Colon (tissue), 2 donors: ENCODE measurements at regions not wholly inside any gene's neighbourhood (a gene's known extent, or its start where the extent isn't known, plus 50 kb on each side); places are given as distances from the start of the nearest gene placed in this dataset.

Experiments used
- FAIRE-seq: peaks from 2 replicates; lab custom pipeline; 2012; peaks lifted over from hg19 to GRCh38; lab: Jason Lieb, UNC
- donor health status: control.
- donor health status: control.

DNA sequence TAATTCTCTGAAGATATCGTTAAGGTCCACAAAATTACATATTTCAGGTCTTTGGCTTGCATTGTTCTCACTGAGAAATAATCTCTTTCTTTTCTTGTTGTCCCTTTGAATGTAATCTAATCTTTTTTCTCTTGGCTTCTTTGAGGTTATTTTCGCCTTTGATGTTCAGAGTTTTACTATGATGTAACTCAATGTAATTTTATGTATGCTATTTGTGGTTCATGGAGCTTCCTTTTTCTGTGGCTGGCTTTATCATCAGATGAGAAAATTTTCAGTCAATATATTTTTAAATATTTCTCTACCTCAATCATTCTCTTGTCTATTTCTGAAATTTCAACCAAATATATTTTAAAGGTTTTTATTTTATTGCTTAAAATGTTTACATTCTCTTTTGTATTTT, 672.2 kb downstream of the TRAM1L1 start:
- FAIRE-seq: no peak

- FAIRE-seq: no peak
These were observed 684.1 kb downstream of the TRAM1L1 start for GRCh38 chr4:116401293-116401692.

- no peak for FAIRE-seq
These were observed 684.9 kb downstream of the TRAM1L1 start for GRCh38 chr4:116400480-116400879.

- peak; percentile 21 for FAIRE-seq
These were observed 687.7 kb downstream of the TRAM1L1 start for GRCh38 chr4:116397714-116398113.

- FAIRE-seq: no peak
These were observed 688.1 kb downstream of the TRAM1L1 start for GRCh38 chr4:116397291-116397690.

- FAIRE-seq: no peak
These were observed 690.0 kb downstream of the TRAM1L1 start for GRCh38 chr4:116395408-116395807.

GRCh38 chr4:116391020-116391419, 694.4 kb downstream of the TRAM1L1 start:
- no peak for FAIRE-seq

- no peak for FAIRE-seq
These were observed 696.2 kb downstream of the TRAM1L1 start for GRCh38 chr4:116389139-116389538.

DNA sequence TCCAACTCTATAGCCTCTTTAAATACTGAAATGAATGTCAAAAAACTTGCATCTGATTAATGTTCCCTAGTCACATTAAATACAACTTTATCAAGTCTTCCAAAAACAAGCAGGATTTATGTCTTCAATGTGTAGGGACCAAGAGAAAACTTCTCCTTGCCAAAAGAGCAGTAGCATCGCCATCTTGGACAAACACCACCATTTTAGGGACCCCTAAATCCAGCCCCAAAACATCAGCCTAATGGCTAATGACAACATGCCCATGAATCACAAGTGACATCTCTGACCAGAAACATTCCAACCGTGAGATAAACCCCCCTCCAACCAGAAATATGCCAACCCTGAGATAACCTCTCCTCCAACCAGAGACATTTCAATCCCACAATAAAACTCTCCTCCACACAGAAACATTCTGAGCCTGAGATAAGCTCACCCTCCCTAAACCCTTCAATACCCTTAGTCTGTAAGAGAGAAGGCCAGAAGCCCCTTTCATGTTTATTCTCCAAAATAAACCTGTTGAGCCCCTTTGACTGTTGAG, 697.4 kb downstream of the TRAM1L1 start:
- FAIRE-seq: no peak

- FAIRE-seq: no peak
These were observed 698.5 kb downstream of the TRAM1L1 start for GRCh38 chr4:116386856-116387255.

GRCh38 chr4:116385583-116385982, 699.8 kb downstream of the TRAM1L1 start:
- FAIRE-seq: no peak

DNA sequence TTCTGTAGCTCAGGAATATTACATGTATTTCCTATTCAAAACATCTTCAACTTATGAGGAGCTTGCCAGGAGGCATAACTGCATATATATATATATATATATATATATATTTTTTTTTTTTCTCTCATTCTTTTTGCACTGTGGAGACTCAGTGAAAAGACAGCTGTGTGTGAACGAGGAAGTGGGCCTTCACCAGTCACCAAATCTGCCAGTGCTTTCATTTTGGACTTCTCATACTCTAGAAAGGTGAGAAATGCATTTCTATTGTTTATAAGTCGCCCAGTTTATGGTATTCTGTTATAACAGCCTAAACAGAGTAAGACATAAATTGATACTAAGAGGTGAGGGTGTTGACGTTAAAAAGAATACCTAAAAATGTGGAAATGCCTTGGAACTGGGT, 710.6 kb downstream of the TRAM1L1 start:
- FAIRE-seq: no peak

- no peak for FAIRE-seq
These were observed 722.8 kb downstream of the TRAM1L1 start for GRCh38 chr4:116362583-116362982.

GRCh38 chr4:116361790-116362189, 723.6 kb downstream of the TRAM1L1 start:
- FAIRE-seq: no peak

DNA sequence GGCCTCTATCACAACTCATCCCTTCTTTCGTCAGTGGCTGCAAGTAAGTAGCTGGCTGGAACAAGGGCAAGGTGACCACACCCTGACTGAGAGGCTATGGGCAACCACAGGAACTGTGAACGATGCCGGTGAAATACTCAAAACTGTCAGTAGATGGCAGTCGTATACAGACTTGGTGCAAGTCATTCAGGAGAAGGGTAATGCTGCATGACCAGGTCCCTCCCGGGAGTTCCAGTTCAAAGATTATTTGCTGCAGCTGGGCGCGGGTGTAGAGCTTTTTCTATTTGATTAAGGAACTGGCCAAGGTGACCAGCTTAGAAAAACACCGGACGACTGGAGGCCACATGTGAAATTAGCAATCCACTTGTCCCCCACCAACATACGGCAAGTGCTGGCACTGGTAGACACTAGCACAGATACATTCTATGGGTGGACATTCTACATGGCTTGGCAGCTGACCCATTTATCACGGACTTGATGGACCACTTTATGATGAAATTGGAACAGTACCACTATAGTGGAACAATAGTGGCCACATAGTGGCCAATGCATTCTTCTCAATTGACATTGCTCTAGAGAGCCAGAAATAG, 726.6 kb downstream of the TRAM1L1 start:
- FAIRE-seq: no peak

DNA sequence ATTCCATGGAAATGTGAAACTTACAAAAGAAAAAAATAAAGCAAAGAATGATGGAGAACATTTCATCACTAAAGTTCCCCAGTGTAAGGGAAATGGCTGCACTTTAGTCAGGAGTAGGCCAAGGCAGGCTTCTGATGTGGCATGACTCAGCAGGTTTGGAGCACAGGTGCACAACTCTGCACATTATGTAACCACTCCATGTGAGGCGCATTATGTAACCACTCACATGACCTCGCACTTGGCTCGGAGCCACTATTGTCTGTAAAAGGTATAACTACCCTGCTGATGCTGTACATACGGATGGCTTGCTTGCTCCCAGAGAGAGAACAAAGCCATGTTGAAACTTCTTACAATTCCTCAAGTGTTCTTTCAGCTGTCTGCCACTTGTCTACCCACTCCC, 727.6 kb downstream of the TRAM1L1 start:
- FAIRE-seq: no peak

- no peak for FAIRE-seq
These were observed 738.6 kb downstream of the TRAM1L1 start for GRCh38 chr4:116346750-116347149.

DNA sequence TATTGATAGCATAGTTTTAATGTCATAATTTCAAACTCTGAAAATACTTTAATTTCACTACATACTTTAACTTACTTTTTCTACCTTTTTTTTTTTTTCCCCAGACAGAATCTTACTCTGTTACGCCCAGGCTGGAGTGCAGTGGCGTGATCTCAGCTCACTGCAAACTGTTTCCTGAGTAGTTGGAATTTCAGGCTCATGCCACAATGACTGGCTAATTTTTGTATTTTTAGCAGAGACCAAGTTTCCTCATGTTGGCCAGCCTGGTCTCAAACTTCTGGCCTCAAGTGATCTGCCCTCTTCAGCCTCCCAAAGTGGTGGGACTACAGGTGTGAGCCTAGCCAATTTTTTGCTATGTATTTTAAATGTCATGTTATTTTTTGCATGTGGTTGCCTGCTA, 741.6 kb downstream of the TRAM1L1 start:
- FAIRE-seq: no peak

GRCh38 chr4:116342143-116342542, 743.2 kb downstream of the TRAM1L1 start:
- no peak for FAIRE-seq

DNA sequence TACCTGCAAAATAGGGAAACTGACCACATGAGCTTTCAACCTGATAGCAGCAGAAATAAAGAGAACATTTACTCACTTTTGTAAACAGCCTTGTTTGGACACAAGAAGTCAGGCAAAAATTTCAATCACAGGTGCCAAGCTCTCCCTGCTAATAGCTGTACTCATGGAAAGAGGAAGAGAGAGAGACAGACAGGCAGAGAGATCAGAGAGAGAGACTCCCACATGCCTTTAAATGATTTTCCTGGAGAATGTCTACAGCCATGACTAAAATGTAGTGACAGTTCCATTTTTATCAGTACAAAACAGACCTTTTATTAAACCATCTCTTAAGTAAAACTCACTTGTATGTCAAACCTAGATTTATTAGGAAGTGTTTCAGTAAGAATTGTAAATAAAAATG, 752.9 kb downstream of the TRAM1L1 start:
- no peak for FAIRE-seq

GRCh38 chr4:116328261-116328860, 757.0 kb downstream of the TRAM1L1 start:
- no peak for FAIRE-seq

DNA sequence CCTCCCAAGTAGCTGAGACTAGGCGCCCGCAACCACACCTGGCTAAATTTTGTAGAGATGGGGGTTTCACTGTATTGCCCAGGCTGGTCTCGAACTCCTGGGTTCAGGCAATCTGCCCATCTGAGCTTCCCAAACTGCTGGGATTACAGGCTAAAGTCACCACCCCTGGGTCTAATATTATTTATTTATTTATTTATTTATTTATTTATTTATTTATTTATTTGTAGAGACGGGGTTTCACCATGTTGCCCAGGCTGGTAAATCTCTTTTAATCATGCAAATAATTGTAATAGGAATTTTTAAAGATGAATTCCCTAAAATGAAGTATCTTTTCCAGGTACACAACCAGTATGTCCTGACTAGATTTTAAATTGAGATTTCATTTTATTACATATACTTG, 761.8 kb downstream of the TRAM1L1 start:
- no peak for FAIRE-seq

DNA sequence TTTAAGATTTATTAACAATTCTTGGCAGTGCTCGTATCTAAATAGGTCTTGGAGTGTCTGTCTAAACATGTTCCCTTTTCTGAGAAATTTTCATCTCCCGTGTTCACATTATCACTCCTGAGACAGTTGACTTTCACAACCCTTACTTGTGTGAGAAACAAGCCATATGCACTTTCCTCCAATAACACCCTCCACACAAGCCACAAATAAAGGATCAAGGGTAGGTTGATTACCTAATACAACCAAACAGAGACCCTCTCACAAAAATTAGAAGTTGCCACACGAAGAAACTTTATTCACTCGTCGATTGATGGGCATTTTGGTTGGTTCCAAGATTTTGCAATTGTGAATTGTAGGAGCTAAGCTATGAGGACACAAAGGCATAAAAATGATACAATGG, 763.9 kb downstream of the TRAM1L1 start:
- FAIRE-seq: no peak

DNA sequence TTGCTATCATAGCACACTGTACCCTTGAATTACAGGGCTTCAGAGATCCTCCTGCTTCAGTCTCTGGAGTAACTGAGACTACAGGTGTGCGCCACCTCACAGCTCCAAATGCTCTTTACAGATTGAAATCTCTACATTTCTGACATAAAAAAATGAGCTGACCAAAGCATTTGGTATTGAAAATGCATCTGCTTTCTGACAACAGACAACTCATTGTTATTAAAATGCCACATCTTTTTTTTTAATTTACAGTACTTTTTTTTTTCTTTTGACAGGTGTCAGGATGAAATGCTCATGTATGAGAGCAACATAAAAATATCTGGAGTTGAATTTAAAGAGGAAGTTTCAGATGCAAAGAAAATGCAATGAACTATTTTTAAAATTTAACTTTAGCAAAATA, 764.5 kb downstream of the TRAM1L1 start:
- FAIRE-seq: no peak
